Type B pancreatic cell (in vitro differentiated cells): ENCODE measurements at regions not wholly inside any gene's neighbourhood (a gene's known extent, or its start where the extent isn't known, plus 50 kb on each side); places are given as distances from the start of the nearest gene placed in this dataset.

Experiments
- DNase-seq: peaks from one replicate; pipeline ENCODE4 v3.0.0; 2021; ENCODE audit warnings: mixed read lengths; ENCODE audit not compliant: unreplicated experiment; ENCODE audit errors: extremely low spot score
- H3K27ac Mint-ChIP-seq: 2 replicates; pipeline ENCODE4 v1.8.0; 2021; ENCODE audit warnings: mild to moderate bottlenecking, mixed read lengths
- H3K27me3 Mint-ChIP-seq: 2 replicates; pipeline ENCODE4 v1.8.0; 2021; ENCODE audit warnings: mixed read lengths
- H3K36me3 Mint-ChIP-seq: 2 replicates; pipeline ENCODE4 v1.8.0; 2021; ENCODE audit warnings: mixed read lengths
- H3K4me1 Mint-ChIP-seq: one replicate; pipeline ENCODE4 v1.8.0; 2021; ENCODE audit warnings: mixed read lengths; ENCODE audit not compliant: unreplicated experiment
- H3K4me3 Mint-ChIP-seq: 2 replicates; pipeline ENCODE4 v1.8.0; 2021; ENCODE audit warnings: mild to moderate bottlenecking, mixed read lengths
- H3K9me3 Mint-ChIP-seq: 2 replicates; pipeline ENCODE4 v1.8.0; 2021; ENCODE audit warnings: mixed read lengths
- TF ChIP-seq, protein P1 (sequence below): fragments of 200-600 bp; sonication (generic); conservative IDR thresholded peaks from 2 replicates; pipeline ENCODE4 v1.5.0; 2021; ENCODE audit warnings: antibody characterized with exemption, mild to moderate bottlenecking

GRCh38 chr7:156275292-156275691 lies 365.3 kb upstream of the RNF32 start:
- TF ChIP-seq, protein P1, sequence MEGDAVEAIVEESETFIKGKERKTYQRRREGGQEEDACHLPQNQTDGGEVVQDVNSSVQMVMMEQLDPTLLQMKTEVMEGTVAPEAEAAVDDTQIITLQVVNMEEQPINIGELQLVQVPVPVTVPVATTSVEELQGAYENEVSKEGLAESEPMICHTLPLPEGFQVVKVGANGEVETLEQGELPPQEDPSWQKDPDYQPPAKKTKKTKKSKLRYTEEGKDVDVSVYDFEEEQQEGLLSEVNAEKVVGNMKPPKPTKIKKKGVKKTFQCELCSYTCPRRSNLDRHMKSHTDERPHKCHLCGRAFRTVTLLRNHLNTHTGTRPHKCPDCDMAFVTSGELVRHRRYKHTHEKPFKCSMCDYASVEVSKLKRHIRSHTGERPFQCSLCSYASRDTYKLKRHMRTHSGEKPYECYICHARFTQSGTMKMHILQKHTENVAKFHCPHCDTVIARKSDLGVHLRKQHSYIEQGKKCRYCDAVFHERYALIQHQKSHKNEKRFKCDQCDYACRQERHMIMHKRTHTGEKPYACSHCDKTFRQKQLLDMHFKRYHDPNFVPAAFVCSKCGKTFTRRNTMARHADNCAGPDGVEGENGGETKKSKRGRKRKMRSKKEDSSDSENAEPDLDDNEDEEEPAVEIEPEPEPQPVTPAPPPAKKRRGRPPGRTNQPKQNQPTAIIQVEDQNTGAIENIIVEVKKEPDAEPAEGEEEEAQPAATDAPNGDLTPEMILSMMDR = no peak
- Mint-ChIP-seq H3K27me3 (no peaks in the 10 kb centered on the region), H3K4me3 (no peak overlapping the region), H3K27ac (no peak overlapping the region), H3K36me3 (no peaks in the 10 kb centered on the region), H3K4me1 (no peaks in the 10 kb centered on the region), H3K9me3 (no peaks in the 10 kb centered on the region)
- no peak for DNase-seq

DNA sequence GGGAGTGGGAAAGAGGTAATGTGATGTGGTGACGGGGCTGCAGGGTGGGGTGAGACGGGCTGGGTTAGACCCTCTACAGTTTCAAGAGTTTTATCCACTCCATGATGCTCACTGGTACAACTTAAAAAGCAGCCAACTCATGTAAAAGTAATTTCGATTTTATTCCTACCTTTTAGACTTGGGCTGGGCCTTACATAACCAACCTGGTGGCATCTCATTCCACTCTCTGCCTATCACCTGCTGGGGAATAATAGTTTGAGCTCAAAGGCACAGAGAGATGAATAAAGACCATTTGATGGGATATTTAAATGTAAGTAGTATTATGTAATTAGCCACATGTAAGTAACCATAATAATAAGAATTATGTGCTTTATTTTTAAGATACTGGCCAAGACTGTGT lies 366.0 kb upstream of the RNF32 start:
- TF ChIP-seq, protein P1 = no peak
- no peak for DNase-seq
- H3K36me3 Mint-ChIP-seq = no peaks in the 10 kb centered on the region
- no peak overlapping the region for H3K4me3 Mint-ChIP-seq
- no peaks in the 10 kb centered on the region for H3K9me3 Mint-ChIP-seq
- H3K27me3 Mint-ChIP-seq = no peaks in the 10 kb centered on the region
- H3K4me1 Mint-ChIP-seq = no peaks in the 10 kb centered on the region
- H3K27ac Mint-ChIP-seq = no peak overlapping the region

DNA sequence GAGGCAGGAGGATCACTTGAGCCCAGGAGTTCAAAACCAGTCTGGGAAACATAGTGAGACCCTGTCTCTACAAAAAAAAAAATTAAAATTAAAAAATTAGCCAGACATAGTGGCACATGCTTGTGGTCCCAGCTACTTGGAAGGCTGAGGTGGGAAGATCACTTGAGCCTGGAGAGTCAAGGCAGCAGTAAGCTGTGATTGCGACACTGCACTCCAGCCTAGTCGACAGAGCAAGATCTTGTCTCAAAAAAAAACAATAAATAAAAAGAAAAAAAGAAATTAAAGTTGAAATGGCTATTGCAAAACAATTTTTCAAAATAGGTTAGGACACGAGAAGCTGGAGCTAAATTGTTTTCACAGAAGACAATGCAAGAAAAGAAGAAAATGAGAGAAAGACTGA lies 379.0 kb upstream of the RNF32 start:
- Mint-ChIP-seq H3K4me3 (no peak overlapping the region), H3K36me3 (no peaks in the 10 kb centered on the region), H3K27ac (no peak overlapping the region), H3K27me3 (no peaks in the 10 kb centered on the region), H3K9me3 (no peaks in the 10 kb centered on the region), H3K4me1 (no peaks in the 10 kb centered on the region)
- no peak for DNase-seq
- TF ChIP-seq, protein P1 = no peak

DNA sequence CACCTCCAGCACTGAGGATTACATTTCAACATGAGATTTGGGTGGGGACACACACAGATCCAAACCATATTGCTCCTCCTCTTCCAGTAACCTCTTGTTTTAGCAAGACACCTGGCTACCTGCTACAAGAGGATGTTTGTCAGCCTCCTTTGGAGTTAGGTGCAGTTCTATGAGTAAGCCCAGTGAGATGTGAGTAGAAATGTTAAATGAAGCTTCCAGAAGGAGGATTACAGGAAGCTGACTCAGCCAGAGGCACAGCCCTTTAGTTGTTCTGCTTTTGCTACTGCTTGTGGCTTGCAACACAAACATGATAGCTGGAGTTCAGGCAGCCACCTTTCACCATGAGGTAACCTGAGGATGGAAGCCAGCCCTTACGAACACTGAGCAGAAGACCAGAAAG lies 382.7 kb upstream of the RNF32 start:
- Mint-ChIP-seq H3K27ac (no peak overlapping the region), H3K36me3 (no peaks in the 10 kb centered on the region), H3K4me1 (no peaks in the 10 kb centered on the region), H3K9me3 (no peaks in the 10 kb centered on the region), H3K27me3 (no peaks in the 10 kb centered on the region), H3K4me3 (no peak overlapping the region)
- TF ChIP-seq, protein P1 = no peak
- DNase-seq = no peak

GRCh38 chr7:156255635-156256034 lies 384.9 kb upstream of the RNF32 start:
- peaks cover 7% of the 10 kb centered on the region for H3K27me3 Mint-ChIP-seq
- no peaks in the 10 kb centered on the region for H3K9me3 Mint-ChIP-seq
- H3K27ac Mint-ChIP-seq = no peak overlapping the region
- H3K36me3 Mint-ChIP-seq = no peaks in the 10 kb centered on the region
- H3K4me3 Mint-ChIP-seq = no peak overlapping the region
- no peaks in the 10 kb centered on the region for H3K4me1 Mint-ChIP-seq
- no peak for DNase-seq
- TF ChIP-seq, protein P1 = no peak

GRCh38 chr7:156251861-156252260 lies 388.7 kb upstream of the RNF32 start:
- Mint-ChIP-seq H3K4me3 (no peak overlapping the region), H3K4me1 (no peaks in the 10 kb centered on the region), H3K9me3 (no peaks in the 10 kb centered on the region), H3K36me3 (no peaks in the 10 kb centered on the region), H3K27ac (no peak overlapping the region), H3K27me3 (peaks cover 17% of the 10 kb centered on the region)
- TF ChIP-seq, protein P1 = no peak
- no peak for DNase-seq
